GM13976 (cell line): ENCODE measurements at regions not wholly inside any gene's neighbourhood (a gene's known extent, or its start where the extent isn't known, plus 50 kb on each side); places are given as distances from the start of the nearest gene placed in this dataset.

Experiments
- DNase-seq: peaks from one replicate; pipeline ENCODE4 v3.0.0; 2012; ENCODE audit warnings: low spot score
- in situ Hi-C: fragments of 300-500 bp; cut with MboI; formaldehyde crosslinking; loops from one replicate; pipeline ENCODE4 v1.12.0; 2022; ENCODE audit warnings: low sequenced_read_pairs, mixed read lengths, inconsistent platforms; ENCODE audit not compliant: unreplicated experiment
- TF ChIP-seq, protein P1 (sequence below): IDR thresholded peaks from 2 replicates; pipeline ENCODE4 v1.5.1; 2012; ENCODE audit warnings: borderline replicate concordance, mild to moderate bottlenecking; ENCODE audit not compliant: insufficient read depth; ENCODE audit errors: extremely low read depth, missing control alignments, control extremely low read depth

DNA sequence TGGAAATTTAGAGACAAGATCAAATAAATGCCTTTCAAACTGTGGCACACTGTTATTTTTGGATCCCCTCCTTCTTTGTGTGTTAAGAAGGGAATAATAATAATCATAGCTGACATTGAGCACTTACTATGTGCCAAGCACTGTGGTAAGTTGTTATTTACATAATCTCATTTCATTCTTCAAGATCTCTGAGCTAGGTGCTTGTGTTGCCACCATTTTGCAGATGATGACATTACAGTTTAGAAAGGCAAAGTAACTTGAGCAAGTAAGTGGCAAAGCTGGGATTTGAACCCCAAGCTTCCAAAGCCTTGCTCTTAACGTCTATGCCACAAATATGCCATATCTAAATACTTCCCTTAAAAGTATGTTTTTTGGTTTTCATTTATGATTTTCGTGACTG lies 121.8 kb upstream of the TMEM161B start:
- DNase-seq: no peak
- in situ Hi-C loops: no loop called here

DNA sequence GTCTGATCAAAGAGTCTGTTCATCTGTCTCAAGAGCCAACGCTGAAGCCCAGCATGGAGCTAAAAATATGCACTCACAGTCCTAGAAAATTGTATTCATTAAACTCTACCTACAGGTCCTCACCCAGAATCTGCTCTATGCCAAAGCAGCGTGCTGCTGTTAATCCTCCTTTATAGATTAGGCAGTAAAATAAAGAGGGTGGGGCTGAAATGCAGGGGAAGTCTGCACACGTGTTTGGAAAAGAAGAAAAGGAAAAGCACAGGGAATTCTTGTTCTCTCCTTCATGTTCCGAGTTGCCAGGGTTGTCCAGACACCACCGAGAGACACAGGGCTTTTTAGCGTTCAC lies 121.4 kb upstream of the TMEM161B start:
- no peak for DNase-seq
- TF ChIP-seq, protein P1, sequence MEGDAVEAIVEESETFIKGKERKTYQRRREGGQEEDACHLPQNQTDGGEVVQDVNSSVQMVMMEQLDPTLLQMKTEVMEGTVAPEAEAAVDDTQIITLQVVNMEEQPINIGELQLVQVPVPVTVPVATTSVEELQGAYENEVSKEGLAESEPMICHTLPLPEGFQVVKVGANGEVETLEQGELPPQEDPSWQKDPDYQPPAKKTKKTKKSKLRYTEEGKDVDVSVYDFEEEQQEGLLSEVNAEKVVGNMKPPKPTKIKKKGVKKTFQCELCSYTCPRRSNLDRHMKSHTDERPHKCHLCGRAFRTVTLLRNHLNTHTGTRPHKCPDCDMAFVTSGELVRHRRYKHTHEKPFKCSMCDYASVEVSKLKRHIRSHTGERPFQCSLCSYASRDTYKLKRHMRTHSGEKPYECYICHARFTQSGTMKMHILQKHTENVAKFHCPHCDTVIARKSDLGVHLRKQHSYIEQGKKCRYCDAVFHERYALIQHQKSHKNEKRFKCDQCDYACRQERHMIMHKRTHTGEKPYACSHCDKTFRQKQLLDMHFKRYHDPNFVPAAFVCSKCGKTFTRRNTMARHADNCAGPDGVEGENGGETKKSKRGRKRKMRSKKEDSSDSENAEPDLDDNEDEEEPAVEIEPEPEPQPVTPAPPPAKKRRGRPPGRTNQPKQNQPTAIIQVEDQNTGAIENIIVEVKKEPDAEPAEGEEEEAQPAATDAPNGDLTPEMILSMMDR: no peak
- in situ Hi-C loops: no loop called here

More for the DNA sequence above, 121.8 kb upstream of the TMEM161B start:
- TF ChIP-seq, protein P1: no peak

DNA sequence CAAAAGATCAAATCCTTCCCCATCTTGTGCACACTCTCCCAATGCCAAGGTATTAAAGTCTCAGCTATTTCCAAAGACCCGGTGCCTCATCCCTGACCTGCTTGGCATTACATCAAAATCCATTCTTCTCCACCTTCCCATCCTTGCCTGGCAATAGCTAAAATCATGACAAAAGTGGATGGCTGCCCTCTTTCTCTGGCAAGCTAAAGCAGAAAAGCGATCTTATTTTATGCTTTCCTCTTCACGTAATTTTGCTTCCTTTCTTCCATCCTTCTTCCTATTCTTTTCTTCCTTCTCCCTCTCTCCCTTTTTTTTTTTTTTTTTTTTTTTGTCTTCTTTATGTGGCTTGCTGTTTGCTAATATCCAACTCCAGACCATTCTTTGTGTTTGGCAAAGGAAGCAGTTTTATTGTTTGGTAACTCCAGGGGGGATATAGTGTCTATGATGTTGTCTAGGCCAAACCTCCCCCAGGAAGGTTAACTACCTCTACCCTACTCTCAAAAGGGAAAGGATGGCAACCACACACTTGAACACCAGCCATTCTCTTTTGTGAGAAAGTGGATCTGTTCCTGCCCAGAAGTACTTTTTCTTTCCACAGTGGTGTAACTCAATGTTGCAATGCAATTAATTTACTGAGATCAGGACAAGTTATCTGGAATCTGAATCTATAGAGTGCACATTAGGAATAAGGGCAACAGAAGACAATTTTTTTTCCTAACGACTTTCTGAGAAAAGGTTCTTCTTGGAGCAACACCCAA lies 120.9 kb upstream of the TMEM161B start:
- no peak for DNase-seq
- in situ Hi-C loops: no loop called here
- TF ChIP-seq, protein P1: no peak

DNA sequence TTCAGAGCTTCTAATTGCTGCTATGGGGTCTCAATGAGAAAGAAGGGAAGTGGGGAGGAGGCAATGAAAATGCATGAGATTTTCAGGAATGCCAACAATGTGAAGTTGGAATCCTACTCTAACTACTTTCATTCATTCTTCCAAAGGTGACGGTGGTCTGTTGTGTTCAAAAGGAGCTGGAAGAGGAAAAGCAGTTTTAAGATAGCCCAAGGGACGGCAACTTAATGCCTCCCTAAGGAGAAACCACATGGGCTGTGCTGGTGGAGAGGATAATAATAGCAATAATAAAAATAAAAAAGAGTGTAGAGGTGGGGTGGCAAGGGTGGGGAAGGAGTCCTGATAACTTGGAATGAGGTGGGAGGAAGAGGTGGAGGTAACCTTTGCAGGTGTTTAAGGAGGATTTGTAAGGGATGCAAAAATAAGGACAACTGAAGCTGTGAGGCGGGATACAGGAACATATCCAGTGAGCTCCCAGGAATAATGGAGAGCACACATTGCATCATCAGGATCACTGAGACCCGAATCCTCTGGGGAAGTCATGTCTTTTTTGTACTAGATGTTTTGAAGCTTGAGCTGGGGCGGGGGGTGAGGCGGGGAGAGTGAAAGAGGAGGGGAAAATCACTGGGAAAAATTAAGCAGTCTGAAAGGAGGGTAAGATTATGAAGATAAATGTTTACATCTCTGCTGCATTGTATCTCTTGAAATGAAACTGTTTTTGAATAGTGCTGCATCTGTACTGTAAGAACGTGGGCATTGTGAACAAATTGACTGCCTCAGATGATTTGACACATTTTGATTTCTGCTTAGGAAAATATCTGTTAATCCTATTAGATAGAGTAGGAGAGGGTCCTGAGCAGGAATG lies 120.1 kb upstream of the TMEM161B start:
- TF ChIP-seq, protein P1: no peak
- in situ Hi-C loops: no loop called here
- no peak for DNase-seq

DNA sequence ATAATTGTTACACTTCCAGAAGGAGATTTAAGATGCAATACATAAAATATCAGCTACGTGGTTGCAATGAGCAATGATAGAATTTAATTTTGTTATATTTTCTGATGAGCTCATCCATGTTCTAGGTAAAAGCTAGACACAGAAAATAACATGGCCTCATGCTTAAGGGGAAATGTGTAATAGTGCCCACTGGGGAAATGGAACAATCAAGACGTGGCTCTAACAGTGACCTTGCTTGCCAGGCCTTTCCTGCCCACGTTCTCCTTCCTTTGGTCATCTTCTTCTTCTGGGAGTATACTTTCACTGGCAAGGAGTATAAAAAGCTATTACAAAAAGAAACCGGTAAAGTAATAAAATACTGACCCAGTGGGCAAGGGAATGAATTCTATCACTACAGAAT lies 116.2 kb upstream of the TMEM161B start:
- no peak for DNase-seq
- TF ChIP-seq, protein P1: no peak
- in situ Hi-C loops: no loop called here

DNA sequence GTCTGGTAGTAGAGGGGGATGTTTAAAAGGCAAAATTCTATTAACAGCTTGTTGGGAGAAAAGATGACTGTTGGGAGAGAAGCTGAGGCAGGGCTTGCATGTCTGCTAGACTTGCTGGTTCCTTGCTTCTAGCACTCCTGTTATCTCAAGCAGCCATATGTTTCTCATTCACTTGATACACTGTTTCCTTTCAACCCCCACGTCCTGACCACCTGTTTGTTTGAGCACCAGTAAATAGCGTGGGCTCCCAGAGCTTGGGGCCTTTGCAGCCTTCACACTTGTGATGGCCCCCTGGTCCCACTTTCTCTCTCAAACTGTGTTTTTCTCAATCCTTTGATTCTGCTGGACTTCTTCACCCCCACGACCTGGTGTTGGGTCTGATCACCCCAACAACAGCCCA lies 111.7 kb upstream of the TMEM161B start:
- in situ Hi-C loops: no loop called here
- TF ChIP-seq, protein P1: no peak
- DNase-seq: no peak
